GM18909 (cell line): ENCODE measurements at regions not wholly inside any gene's neighbourhood (a gene's known extent, or its start where the extent isn't known, plus 50 kb on each side); places are given as distances from the start of the nearest gene placed in this dataset.
"Not testable (repeated sequence)": the region's sequence is repeated elsewhere in the genome, so short reads cannot be mapped to it uniquely, and the experiment has no call there.

ENCODE experiments used
- ATAC-seq: cut with Tn5 transposase; IDR thresholded peaks from one replicate; pipeline ENCODE4 v1.9.1; 2021; ENCODE audit warnings: mild to moderate bottlenecking; ENCODE audit not compliant: unreplicated experiment, poor library complexity

DNA sequence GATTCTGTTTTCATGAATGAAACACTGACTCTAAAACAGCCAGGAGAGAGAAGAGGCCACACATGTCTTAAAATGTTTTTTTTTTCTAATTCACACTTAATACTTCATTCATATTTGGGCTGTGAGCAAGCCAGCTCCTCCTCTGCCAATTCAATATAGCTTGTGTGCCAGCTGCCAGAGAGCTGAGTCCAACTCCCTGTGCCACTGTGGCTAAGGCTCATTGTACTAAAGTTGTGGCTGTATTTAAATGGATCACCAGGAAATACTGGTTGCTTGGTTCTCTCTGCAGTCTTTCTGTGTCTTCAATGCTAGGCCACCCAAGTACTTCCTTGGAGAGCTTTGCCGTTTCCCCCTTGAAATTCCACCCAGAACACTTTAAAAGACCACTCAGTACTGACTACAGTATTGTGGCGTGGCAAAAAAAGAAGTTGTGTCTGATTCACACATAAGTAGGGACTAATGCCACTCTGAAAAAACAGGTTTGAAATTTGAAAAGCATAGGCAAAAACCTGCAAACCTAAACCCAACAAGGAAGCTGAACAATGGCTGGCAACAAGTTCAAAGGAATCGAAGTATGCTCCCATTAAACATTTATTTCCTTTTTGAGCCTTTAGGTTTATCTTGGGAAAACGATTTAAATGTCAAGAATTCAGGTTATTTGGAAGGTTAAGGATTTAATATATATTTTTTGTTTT, 524.7 kb downstream of the DIPK2A start:
- no peak for ATAC-seq

DNA sequence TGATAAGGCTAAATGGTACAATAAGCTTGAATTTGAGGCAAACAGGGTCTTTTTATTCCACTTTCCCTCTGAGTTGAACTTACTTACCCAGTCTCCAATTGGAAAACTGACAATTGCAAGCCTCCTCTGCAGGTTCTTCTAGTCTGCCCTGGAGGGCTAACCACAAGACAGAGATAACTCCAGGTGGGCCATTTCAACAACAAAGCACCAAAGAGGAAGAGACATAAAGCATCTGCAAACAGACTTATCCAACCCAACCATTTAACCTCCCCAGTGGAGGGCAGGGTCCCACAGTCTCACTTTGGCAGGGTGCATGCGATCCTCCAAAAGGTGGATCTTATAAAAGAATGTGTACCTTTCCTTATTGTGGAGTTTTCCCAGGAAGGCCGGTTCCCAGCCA, 525.8 kb downstream of the DIPK2A start:
- ATAC-seq: no peak

DNA sequence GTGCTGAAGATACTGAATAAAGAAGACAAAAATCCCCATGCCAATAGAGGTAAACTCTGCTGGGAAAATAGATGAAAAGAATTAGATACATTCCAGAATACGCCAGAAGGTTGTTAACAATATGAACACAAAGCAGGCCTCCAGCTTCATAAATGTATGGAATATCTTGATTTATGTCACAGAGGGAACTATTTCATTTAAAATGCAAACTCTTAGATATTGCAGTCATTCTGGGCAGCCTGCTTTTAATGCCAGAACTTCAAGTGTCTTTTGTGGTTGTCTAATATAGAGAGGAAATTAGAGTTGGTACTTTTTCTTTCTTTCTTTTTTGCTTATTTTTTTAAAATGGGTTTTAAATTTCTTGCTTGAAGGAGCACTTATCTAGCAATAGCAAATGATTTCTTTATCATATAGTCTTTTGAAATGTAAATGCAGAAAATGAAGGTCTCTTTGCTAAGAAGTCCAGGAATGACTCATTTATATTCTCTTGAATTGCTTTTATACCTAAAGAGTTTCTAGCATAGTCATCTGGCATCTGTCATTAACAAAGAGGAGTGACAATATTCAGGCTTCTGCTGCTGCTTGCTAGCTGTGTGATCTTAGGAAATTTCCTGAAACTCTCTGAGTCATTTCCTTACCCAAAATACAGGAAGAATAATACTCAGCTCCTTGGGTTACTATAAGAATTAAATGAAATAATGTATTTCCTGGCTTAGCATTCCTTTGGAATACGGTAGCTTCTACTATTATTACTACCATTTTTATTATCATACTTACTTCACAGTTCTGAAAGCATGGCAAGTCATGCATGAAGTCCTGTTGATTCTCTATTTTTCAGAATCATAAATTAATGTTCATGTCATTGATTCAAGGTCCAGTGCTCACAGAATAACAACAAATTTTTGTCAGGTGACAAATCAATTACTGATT, 527.6 kb downstream of the DIPK2A start:
- ATAC-seq: no peak

DNA sequence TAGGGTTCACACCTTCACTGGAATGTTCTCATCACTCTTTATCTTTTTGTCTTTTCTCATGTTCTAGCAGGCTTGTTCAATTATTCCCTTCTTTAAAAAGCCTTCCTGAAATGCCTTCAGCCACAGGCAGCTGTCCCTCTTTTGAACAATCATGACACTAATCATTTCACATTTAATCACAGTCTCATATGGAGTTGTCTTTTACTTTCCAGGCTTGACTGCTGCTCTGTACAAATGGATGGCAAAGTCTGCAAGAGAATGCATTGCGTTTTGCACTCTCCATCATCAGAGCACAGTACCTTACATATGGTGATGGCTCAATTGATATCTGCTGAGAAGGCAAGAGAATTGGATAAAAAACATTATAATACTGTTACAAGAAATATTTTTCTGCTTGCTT, 529.8 kb downstream of the DIPK2A start:
- ATAC-seq: no peak

DNA sequence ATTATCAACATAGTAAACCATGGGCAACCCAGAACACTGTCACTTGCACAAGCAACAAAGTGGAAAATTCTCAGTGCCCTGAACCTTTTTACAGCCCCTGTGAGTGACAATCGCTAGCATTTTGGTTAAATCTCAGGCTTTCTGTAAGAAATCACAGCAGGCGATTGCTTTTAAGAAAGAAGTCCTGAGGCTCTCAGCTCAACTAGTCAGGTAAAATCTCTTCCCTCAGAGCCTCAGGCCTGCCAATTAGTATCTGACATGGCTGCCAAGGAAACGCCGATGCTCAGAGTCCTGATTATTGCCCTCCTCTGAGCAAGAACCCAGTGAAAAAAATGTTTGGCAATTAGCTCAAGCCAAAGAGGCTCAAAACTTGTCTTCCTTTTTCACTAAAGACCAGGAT, 530.8 kb downstream of the DIPK2A start:
- ATAC-seq: no peak

DNA sequence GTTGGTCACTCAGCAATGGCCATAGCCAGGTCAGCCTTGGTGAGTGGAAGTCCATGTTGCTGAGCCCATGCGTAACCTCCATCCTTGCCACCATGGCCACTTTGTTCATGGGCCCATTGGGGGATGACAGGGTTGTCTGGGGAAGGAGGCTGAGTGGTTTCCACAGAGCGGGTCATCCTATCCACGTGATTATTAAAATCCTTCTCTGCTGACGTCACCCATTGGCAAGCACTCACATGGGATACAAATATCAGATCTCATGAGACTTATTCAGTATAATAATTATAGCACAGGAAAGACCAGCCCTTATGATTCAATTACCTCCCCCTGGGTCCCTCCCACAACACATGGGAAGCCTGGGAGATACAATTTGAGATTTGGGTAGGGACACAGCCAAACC, 534.8 kb downstream of the DIPK2A start:
- ATAC-seq: not testable (repeated sequence)

DNA sequence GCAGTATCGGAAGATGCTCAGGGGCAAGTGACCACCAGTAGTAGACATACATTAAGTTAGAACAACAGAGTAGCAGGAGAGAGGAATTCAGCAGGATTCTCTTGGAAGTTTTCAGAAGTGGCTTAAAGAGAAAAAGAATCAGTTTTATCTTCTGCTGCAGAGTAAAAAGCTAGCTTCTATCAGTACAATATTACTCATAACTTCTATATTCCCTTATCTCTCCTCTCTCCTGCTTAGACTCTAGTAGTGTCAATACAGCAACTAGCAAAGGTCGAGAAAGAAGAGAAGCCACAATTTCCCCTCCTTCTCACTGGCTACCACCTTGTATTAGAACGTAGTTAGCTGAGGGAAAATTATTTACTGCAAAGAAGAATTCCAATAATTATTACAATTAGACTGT, 539.7 kb downstream of the DIPK2A start:
- no peak for ATAC-seq

DNA sequence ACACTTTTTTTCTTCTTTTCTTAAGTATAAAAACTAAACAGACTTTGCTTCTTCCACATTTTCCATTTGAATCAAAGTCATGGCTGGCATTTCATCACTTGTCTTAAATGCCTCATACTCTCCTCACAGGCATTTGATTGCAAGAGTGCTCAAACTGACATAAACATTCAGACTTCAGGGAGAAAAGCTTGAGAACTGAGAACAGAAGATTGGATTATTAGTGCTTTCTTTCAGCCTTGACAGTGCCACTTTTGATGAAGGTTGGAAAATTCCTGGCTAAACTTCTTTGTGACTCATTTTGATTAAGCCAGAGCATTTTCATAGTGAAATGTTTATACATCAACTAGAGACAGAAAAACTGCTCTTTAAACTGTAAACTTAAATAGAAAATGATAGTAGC, 544.4 kb downstream of the DIPK2A start:
- no peak for ATAC-seq

DNA sequence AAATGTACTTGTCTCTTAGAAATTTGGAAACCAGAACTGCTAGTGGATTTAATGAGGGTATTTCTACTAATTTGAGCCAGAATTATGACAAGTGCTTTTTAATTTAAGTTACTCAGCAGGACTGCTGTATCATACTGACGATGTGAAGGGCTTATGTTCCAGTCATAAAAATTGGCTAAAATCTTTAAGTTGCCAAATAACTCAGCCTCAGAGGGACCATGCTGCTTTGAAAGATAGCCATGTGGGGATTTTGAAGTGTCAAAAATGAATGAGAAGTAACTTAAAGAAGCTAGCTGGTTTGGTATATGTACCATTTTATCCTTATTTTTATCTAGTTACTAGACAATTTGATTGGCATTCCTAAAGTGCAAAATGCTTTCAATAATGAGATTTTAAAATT, 545.0 kb downstream of the DIPK2A start:
- ATAC-seq: no peak

DNA sequence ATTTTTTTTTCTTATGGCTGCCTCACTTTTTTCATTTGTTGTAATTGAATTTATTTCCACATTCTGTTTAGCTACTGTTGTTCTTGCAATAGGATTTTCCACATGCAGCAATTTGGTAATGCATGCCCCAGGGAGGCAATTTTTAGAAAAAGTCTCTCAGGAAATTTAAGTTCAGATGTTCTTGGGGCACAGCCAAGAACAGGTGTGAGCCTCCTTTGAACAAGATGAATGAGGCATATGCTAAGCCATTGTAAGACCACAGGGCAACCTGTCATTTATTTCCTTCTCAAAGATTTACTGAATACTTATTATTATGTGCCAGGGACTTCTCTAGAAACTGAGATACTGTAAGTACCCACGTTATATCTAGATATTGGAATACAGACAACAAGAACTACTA, 549.5 kb downstream of the DIPK2A start:
- no peak for ATAC-seq

DNA sequence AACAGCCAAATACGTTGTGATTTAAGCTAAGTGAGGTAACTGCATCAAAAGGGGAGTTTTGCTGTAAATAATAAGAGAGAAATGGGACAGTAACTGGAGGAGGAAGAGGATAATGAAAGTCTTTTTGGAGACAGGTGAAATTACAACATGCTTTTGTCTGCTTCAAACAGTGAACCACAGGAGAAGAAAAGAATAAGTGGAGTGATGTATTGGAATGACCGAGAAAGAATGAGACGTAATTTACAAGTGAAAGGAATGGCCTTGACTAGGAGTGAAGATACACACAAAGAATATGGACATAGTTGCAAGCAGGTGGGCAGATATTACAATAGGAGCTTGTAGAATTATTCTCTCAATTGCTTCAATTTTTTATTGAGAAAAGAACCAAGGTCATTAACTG, 550.8 kb downstream of the DIPK2A start:
- no peak for ATAC-seq

DNA sequence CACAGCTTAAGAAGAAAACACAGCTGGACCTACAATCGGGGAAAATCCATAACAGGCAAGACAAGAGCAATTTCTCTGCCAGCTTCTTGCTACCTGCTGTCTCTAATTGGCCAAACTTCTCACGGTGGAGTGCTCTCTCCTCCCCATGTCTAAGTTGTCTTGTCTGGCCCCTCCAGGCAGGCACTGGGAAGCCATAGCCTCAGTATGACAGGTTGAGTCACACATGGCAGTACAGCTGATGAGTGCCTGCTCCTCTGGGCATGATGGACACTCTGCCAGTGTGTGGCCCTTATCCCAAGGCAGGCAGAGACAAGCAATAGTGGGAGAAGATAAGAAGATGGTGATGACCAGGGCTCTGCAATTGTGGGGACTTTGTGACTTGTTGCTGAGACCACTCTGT, 551.8 kb downstream of the DIPK2A start:
- ATAC-seq: no peak

DNA sequence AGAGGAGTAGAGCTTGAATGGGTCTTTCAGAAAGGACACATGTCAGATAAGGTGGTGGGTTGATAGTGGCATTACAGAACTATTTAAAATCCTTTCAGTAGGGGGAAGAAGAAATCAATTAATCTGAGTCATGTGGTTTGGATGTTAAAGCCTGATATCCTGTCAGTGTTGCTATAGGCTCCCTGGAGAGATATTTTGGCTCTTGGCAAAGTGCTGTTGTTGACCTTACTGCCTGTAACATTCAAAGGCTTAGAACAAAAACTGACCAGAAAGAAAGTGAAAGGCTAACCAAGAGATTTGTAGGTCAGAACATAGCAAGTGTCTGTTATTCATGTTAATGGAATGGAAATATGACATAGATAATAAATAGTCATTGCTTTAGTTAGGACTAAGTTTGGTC, 552.9 kb downstream of the DIPK2A start:
- no peak for ATAC-seq

DNA sequence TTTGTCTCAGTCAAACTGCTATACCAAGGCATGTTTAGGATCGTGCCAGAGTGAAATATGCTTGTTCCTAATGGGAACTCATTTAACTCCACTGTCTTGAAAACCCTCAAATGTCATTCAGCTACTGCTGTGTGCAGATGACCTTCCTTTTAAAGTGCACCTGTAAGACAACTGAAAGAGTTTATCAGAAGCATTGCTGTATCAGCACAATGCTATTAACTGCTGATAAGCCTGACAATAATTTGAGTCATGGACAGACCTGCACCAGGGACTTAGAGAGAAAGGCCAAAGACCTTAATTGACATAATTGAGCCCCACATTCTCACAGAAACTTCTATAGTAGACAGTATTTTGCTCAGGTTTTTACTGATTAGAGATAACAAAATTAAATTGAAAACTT, 557.9 kb downstream of the DIPK2A start:
- no peak for ATAC-seq

DNA sequence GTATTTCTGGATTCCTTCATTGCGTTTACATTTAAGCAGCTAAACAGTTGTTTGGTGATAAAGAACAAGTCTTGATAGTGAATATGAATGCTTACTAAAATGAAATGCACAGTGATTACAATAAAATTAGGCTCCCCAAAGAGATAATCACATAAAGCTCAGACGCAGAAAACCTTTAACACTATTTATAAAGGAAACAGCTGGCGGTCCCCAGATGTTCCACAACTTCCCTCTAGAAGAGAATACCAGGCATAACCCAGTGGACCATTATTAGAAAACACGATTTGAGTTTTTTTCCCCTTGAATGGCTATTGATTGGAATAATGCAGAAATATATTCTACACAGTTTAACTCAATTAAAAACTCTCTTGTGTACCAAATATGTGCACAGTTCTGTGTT, 573.2 kb downstream of the DIPK2A start:
- no peak for ATAC-seq

DNA sequence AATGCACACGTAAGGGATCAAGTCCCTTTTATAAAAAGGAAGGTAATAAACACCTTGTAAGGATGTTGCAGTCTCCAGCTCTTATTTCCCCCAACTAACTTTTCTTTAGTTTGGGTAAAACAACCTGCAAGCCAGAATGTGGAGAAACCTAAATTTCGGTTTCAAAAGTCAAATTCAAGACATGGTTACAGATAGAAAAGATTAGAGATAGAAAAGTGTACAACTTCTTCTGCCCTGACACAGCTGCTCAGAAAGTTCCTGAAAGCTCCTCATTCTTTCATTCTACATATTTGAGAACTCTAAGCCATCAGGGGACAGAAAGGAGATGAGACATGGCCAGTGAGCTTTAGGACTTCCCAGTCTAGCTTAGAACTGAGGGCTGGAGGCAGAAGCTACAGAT, 574.9 kb downstream of the DIPK2A start:
- no peak for ATAC-seq

DNA sequence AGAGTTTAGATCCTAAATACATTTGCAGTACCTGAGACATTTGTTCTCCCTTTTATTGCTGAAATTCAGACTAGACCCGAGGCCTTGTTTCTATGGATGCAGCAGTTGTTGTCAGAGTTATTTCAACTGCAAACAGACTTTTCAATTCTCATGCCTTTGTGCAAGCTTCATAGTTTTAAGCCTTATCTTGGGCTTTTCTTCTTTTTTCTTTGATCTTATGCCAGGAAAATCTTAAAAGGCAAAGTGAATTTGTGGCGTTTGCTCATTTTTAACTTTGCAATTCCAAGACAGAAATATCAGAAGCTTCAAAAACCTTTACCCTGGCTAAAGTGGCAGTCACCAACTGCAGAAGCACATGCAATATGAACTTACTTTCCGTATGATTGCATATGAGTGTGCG, 576.7 kb downstream of the DIPK2A start:
- ATAC-seq: no peak

DNA sequence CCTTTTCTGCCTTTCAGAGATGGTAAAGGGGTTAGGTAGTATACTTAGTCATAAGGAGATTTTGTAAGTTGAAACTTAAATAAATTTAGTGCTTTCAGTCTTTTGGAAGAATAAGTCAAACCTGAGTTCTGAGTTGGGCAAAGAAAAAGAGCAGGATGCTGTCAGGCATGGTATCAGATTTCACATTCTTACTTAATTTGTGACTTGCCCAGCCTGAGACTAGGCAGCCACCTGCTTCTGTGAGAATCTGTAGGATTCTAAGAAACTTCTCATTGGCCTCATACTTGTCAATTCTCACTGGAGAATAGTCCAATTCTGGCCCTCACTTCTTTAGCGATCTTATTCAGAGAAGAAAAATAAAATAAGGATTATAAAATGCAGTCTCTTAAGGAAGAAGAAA, 577.5 kb downstream of the DIPK2A start:
- no peak for ATAC-seq

DNA sequence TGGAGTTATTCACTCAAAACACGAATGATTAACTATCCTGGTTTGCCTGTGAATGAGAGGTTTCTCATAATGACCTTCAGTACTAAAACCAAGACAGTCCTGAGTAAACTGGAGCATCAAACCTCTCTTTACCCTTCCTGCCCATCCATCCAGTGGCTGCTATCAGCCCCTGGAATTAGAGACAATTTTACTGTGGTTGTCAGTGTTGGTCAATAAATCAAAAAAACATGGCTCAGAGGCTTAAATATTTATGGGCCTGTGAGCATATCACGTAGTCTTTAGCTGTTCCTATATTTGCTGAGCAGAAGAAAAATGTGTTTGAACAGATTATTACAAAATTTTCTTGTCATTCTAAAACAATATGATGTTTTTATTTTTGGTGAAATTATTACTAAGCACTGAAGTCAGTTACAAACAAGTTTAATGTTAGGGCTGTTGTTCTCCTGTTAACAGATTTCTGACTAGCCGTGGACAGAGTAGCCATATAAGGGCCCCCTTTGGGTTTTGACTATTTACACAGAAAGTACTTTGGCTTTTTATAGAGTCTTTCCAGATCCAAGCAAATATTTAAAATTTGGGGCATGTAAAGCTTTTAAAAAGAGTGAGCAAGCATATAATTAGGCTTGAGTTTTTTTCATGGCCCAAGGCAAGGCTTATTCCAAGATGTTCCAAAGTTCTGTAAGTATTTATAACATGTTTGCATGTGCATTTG, 580.9 kb downstream of the DIPK2A start:
- no peak for ATAC-seq

DNA sequence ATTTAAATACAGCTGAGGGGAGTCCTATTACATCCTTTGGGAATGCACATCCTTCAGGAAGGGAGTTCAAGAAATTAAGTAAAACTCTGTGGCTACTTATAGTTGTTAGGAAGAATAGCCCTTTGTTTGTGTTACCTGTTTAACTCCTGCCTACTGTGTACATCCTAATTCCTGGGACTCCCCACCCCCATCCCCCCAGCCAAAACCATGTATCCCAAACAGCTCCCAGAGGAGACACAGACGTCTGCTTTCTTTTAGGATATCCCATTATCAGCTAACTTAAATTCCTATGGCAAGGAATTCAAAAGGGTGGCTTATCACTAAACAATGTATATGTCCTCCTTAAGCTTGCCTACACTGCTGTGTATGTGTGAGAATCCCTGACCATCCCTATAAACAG, 581.7 kb downstream of the DIPK2A start:
- no peak for ATAC-seq

DNA sequence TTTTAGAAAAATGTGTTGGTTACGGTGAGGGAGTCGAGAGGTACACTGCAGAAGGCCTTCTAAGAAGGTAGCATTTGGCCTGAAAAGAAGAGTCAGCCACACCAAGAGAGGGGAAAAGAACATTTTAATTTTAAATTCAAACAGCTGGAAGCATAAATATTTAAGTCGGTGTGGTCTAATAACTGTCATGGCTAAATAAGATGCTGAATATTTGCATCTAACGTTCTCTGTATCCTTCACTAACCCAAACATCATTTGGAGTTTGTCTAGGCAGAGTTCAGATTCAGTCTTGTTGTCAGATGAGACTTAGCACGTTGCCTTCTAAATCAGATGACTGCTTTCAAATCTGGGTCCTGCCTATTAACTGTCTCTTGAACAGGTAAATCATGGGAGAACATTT, 583.3 kb downstream of the DIPK2A start:
- no peak for ATAC-seq
